ENCODE measurements at regions not wholly inside any gene's neighbourhood (a gene's known extent, or its start where the extent isn't known, plus 50 kb on each side); places are given as distances from the start of the nearest gene placed in this dataset.
A peak's percentile ranks its signal among the peaks of the same experiment; 100 is the strongest.
"Not testable (repeated sequence)": the region's sequence is repeated elsewhere in the genome, so short reads cannot be mapped to it uniquely, and the experiment has no call there.

- DNase-seq: not testable (repeated sequence)
Observed at GRCh38 chr12:9543341-9543740, 64.4 kb downstream of the KLRB1 start.

DNA sequence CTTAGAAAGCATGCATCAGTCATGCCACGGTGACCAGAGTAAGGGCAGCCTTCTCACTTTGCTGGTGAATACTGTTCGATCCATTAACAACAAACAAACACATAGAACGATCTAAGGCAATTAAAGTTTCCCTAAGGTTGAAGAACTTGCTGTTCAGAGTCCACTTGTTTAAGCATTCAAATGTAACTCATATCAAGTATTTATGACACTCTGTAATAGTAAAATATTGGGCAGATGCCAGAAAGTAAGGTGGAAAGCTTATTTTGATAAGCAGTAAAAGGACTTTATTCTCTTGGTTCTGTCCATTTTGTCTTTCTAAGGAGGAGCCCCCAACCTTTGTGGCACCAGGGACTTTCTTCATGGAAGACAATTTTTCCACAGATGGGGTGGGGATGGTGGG is 64.9 kb downstream of the KLRB1 start:
- DNase-seq: not testable (repeated sequence)

- not testable (repeated sequence) for DNase-seq
Observed at GRCh38 chr12:9515925-9516324, 91.8 kb downstream of the KLRB1 start.

- DNase-seq: not testable (repeated sequence)
Observed at GRCh38 chr12:9512695-9513094, 95.0 kb downstream of the KLRB1 start.

GRCh38 chr12:9510392-9511011 is 97.2 kb downstream of the KLRB1 start:
- DNase-seq: not testable (repeated sequence)

GRCh38 chr12:9509464-9510161 is 98.1 kb downstream of the KLRB1 start:
- DNase-seq: no peak

GRCh38 chr12:9506746-9507145 is 101.0 kb downstream of the KLRB1 start:
- no peak for DNase-seq

GRCh38 chr12:9503384-9503783 is 104.3 kb downstream of the KLRB1 start:
- DNase-seq: not testable (repeated sequence)

DNA sequence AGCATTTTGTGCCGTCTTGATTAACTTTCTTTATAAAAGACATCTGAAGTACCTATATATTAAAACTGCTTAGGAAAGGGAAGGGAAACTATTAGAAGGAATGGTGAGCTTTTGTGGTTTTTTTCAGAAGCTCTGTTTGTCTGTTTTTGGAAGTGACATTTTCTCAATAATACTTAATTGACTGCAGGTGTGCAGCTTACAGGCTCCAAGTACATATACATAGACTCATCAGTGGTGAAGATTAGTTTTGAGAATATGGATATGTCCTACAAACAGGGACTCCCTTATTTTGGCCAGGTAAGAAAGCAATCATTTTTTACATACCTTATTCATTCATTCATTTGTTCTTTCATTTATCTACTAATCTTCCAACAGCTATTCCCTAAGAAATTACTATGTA is 104.9 kb downstream of the KLRB1 start:
- not testable (repeated sequence) for DNase-seq

DNA sequence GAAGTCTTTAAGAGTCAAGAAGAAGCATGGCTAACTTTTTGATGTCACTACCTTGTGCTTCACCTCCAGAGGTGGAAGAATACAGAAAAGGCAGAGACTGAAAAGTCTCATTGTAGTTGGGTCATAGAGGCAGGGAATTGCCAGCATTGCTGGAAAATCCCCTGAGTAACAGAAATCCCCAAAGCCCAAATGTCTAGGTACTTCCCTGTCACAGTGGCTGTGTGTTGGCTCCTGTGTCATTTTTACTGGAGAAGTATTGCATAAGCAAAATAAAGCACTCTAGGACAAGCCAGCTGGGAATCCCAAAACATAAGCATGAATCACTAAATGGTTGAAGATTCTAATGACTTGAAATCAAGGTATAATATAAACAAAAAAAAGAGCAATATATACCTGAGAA is 114.4 kb downstream of the KLRB1 start:
- not testable (repeated sequence) for DNase-seq

DNA sequence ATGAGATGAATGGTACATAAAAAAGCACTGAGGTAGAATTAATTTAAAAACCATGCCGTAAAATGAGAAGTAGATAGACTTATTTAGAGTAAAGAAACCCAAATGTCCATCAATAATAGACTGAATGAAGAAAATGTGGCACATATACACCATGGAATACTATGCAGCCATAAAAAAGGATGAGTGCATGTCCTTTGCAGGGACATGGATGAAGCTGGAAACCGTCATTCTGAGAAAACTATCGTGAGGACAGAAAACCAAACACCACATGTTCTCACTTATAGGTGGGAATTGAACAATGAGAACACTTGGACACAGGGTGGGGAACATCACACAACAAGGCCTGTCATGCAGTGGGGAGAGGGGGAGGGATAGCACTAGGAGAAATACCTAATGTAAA is 126.4 kb downstream of the KLRB1 start:
- not testable (repeated sequence) for DNase-seq

GRCh38 chr12:9474197-9474596 is 133.5 kb downstream of the KLRB1 start:
- DNase-seq: not testable (repeated sequence)

- DNase-seq: not testable (repeated sequence)
Observed at GRCh38 chr12:9473638-9474037, 134.1 kb downstream of the KLRB1 start.

DNA sequence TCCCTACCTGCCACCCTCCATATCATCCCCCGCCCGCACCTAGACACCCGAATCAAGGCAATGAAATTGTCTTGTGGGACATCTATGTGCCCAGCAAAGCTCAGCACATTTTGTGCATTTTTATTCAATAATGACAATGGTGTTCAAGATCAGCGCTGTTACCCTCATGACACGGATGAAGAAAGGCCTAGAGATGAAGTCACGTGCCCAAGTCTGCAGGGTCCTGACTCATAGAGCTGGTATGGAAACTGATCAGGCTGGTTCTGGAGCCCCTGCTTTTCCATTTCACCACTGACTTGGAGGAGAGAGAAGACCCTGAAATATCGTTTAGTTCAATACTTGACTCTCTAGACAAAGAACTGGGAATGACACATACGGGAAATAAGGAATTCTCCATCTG is 136.2 kb downstream of the KLRB1 start:
- not testable (repeated sequence) for DNase-seq

DNA sequence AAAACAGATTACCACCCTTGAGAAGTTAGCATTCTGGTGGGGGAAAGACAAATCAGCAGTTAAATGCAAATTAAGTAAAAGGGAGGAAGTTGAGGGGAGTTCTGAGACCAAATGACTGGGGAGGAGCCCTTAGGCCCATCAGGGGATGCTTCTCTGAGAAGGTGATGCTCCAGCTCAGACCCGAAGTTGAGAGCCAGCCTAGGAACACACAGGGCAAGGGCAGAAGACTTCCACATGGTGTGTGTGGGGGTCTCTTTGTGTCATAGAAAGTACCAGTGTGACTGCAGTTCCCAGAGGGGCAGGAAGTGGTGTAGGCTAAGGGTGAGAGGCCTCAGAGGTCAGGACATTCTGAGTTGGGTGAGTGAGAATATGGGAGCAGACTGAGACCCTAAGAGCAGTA is 137.3 kb downstream of the KLRB1 start:
- not testable (repeated sequence) for DNase-seq

GRCh38 chr12:9469956-9470355 is 137.8 kb downstream of the KLRB1 start:
- not testable (repeated sequence) for DNase-seq

GRCh38 chr12:9469463-9469862 is 138.3 kb downstream of the KLRB1 start:
- DNase-seq: not testable (repeated sequence)

DNA sequence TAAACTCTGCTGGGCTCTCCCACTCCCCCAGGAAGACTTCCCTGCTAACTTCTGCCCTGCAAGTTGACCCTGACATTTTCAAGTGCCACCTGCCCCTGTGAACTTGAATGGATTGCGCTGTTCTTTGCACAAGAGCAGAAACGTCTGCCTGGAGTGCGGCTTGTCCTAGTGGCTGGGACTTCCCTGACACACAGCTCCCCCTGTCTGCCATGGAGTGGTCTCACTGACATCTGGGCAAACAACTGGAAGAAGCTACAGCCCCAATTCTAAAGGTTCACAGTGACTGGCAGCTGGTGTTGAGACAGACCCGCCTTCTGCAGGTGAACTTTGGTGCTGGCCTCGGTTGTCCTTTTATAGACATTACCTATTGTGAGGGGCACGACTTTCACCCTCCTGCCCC is 138.7 kb downstream of the KLRB1 start:
- DNase-seq: peak; percentile 38 to 49

DNA sequence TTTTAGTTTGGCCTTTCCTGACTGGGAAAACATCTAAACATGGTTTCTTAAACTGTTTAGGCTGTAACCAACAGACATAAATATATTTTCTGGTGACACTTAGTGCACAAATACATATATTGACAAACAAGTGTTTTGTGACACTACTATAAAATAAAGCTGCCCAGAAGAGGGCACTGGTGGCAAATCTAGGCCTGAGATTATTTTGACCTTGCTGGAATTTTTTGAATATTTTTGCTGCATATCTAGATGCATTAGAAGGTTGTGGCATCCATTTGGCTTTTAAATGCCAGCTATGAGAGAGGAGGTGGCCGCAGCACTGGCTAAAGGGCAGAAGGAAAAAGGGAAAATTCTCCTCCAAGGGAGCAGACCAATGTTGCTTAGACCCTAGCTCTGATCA is 139.6 kb downstream of the KLRB1 start:
- DNase-seq: peak in 1 of 2 donors; percentile 46

DNA sequence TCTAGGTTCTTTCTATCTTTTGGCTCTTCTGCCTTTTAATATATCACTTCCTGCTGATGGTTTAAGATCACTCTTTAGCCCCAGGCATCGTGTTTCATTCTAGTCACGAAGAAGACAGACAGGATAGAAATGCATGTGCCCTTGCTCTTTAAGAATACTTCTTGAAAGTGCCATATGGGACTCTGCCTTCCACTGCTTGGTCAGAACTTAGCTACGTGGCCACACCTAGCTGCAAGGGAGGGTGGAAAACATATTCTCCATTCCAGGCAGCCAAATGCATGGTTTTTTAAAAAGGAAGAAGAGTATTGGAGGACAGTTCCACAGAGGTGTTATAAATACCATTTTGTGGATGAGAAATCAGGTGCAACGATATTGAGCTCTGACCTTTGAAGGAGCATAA is 143.3 kb downstream of the KLRB1 start:
- DNase-seq: no peak

DNA sequence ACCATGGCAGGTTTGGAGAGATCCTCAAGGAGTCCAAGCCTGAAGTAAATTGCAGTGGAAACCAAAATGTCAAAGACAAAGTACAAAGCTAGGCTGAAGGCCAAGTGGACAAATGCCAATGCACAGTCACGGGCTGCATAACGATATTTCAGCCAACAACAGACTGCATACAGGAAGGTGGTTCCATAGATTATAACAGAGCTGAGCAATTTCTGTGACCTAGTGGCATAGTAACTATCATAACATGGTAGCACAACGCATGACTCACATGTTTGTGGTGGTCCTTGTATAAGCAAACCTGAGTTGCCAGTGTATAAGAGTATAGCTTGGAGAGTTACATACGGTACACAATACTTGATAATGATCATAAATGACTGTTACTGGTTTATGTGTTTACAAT is 152.2 kb downstream of the KLRB1 start:
- DNase-seq: not testable (repeated sequence)

GRCh38 chr12:9454021-9454420 is 153.7 kb downstream of the KLRB1 start:
- not testable (repeated sequence) for DNase-seq

- peak; percentile 41 to 54 for DNase-seq
Observed at GRCh38 chr12:9450127-9450567, 157.6 kb downstream of the KLRB1 start.

GRCh38 chr12:9449657-9450126 is 158.0 kb downstream of the KLRB1 start:
- DNase-seq: peak; percentile 10 to 18

All from CD4-positive, alpha-beta T cell treated with Interleukin-1 beta for 1 hour (primary cell).